ENCODE measurements at regions not wholly inside any gene's neighbourhood (a gene's known extent, or its start where the extent isn't known, plus 50 kb on each side); places are given as distances from the start of the nearest gene placed in this dataset.

DNA sequence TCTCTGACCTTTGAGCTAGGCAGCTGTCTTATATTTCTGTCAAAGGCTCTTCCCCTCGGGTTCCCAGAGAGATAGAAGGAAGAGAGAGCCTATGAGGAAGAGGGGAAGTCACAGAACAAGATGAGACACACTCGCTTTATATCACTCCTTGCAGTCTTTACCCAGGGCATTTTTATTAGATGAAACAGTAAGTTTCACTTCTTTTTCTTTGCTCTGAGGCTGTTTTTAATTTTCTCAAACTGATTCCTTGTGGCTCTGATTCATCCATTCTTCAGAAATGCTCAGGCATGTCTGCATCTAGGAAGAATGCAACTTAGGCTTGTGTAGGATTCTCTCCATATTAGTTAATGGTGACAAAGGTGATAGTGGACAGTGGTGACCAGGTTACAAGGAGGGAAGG is 132.9 kb upstream of the CHD1 start (continued):
- TF ChIP-seq, protein P1, sequence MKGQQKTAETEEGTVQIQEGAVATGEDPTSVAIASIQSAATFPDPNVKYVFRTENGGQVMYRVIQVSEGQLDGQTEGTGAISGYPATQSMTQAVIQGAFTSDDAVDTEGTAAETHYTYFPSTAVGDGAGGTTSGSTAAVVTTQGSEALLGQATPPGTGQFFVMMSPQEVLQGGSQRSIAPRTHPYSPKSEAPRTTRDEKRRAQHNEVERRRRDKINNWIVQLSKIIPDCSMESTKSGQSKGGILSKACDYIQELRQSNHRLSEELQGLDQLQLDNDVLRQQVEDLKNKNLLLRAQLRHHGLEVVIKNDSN (IDR thresholded peaks at IDR 0.05; ENCODE audit: borderline replicate concordance, low read depth): no peak

- H3K36me3 ChIP-seq (replicated peaks in 1 of 2; ENCODE audit: control insufficient read depth in 1 of 2, insufficient read depth in 2 of 2, low read length in 1 of 2): peaks cover 0 to 5% of the 10 kb centered on the region in 2 experiments
- H3K4me3 ChIP-seq (ENCODE audit: low read depth in 2 of 2, low read length in 1 of 2): peak overlapping the region in 1 of 2 experiments; percentile 50; a peak in 1 of 4 replicates
- peak overlapping the region; percentile 75 for H3K4me2 ChIP-seq
- H3K79me2 ChIP-seq (ENCODE audit: insufficient read depth): no peaks in the 10 kb centered on the region
- no peak for DNase-seq
- no peaks in the 10 kb centered on the region for H4K20me1 ChIP-seq (ENCODE audit: insufficient read depth)
- peaks cover 26% of the 10 kb centered on the region for H3F3A ChIP-seq (replicated peaks; ENCODE audit: insufficient read depth)
- H3K27me3 ChIP-seq (ENCODE audit: insufficient read depth): no peaks in the 10 kb centered on the region
- TF ChIP-seq TEAD4 (IDR thresholded peaks at IDR 0.05; ENCODE audit: borderline replicate concordance, insufficient read depth) (no peak), RAD21 (IDR thresholded peaks at IDR 0.05; ENCODE audit: low read length) (no peak)
- TF ChIP-seq, protein P2, sequence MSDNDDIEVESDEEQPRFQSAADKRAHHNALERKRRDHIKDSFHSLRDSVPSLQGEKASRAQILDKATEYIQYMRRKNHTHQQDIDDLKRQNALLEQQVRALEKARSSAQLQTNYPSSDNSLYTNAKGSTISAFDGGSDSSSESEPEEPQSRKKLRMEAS (IDR thresholded peaks at IDR 0.05; ENCODE audit: low read depth): 0 out of 2 replicates have a peak, but pooled peaks have one; percentile 10
- peaks cover 7 to 18% of the 10 kb centered on the region in 2 experiments for H3K4me1 ChIP-seq (ENCODE audit: control insufficient read depth in 1 of 2, insufficient read depth in 2 of 2, low read depth in 1 of 2, low read length in 1 of 2)
- peak overlapping the region; percentile 75 to 93 for H3K27ac ChIP-seq (ENCODE audit: low read depth in 2 of 2, low read length in 1 of 2)
- no peaks in the 10 kb centered on the region for H3K9me2 ChIP-seq
- peak overlapping the region; percentile 41 for H3K9ac ChIP-seq
- ChIA-PET CTCF (interaction anchor here (0.9 to 2.2 kb wide), 26 partner anchors 10 to 1831 kb away, joined by 3 to 16 read pairs (median 4); no protein-coding TSS in a partner anchor), POLR2A (no interaction called here)
- no peaks in the 10 kb centered on the region for H3K9me3 ChIP-seq
- 39% methylated on average over 2 of the region's 2 CpGs for WGBS (ENCODE audit: low lambda C conversion rate)
- peak overlapping the region; percentile 67 for H2AFZ ChIP-seq (ENCODE audit: low read depth)
These were observed 132.5 kb upstream of the CHD1 start for GRCh38 chr5:99061299-99061698.

DNA sequence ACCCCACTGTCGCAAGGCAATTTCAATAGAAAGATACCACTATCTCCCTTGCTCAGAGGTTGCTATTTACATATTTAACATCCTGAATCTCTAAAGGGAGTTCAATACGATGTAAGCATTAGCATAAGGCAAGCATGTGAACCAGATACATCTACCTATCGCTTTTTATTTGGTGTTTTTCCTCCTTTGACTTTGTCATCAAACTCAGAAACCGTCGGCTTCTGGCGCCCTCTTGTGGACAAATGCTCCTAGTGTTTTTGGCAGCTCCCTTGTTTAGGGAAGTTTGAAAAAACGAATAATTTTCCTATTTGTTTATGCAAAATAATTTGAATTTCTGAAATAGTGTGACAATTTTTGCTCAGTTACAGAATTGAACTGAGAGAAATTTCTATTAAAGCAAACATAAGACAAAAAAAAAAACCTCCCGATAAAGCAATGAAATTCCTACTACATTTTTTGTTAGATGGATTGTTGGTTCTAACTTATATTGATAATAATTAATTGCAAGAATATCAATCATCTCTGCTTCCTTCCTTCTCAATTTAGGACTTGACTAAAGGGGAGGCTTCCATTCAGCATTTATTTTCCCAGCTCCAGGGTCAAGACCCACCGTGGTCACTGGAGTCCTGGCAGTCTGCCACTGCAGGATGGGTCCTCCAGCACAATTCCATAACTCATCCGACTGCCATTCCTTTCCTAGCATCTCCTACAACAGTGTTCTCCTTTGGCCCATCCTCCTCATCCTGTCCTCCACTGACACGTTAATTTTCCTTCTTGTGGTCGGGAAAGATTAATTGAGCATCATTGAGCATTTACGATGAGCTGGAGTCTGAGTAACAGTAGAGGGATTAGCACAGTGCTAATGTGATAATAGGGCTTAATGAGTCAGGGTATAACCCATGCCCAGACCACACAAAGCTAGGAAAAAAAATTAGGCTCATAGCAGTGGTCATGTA is 131.8 kb upstream of the CHD1 start:
- Histone ChIP-seq H3K27me3 (ENCODE audit: insufficient read depth) (no peaks in the 10 kb centered on the region), H3K4me3 (ENCODE audit: low read depth in 2 of 2, low read length in 1 of 2) (peak overlapping the region; percentile 12 to 50; a peak in 3 of 4 replicates), H3K4me2 (peak overlapping the region; percentile 75), H3K9ac (peak overlapping the region; percentile 41), H2AFZ (ENCODE audit: low read depth) (peak overlapping the region; percentile 77), H4K20me1 (ENCODE audit: insufficient read depth) (no peaks in the 10 kb centered on the region), H3K9me2 (no peaks in the 10 kb centered on the region), H3K4me1 (ENCODE audit: control insufficient read depth in 1 of 2, insufficient read depth in 2 of 2, low read depth in 1 of 2, low read length in 1 of 2) (peaks cover 7 to 18% of the 10 kb centered on the region in 2 experiments), H3K9me3 (no peaks in the 10 kb centered on the region), H3K79me2 (ENCODE audit: insufficient read depth) (no peaks in the 10 kb centered on the region), H3K27ac (ENCODE audit: low read depth in 2 of 2, low read length in 1 of 2) (peak overlapping the region; percentile 75 to 93), H3K36me3 (replicated peaks in 1 of 2; ENCODE audit: control insufficient read depth in 1 of 2, insufficient read depth in 2 of 2, low read length in 1 of 2) (peaks cover 0 to 5% of the 10 kb centered on the region in 2 experiments), H3F3A (replicated peaks; ENCODE audit: insufficient read depth) (peaks cover 26% of the 10 kb centered on the region)
- ChIA-PET POLR2A (no interaction called here), CTCF (interaction anchor here (0.6 to 2.7 kb wide), 38 partner anchors 10 to 1830 kb away, joined by 3 to 16 read pairs (median 3); no protein-coding TSS in a partner anchor)
- peak; percentile 54 for DNase-seq
- WGBS (ENCODE audit: low lambda C conversion rate): 11% methylated on average over 13 of the region's 13 CpGs
- TF ChIP-seq TEAD4 (IDR thresholded peaks at IDR 0.05; ENCODE audit: borderline replicate concordance, insufficient read depth): no peak
- TF ChIP-seq POLR2AphosphoS5 (IDR thresholded peaks at IDR 0.05; ENCODE audit: low read depth, low read length): no peak
- TF ChIP-seq, protein P1 (IDR thresholded peaks at IDR 0.05; ENCODE audit: borderline replicate concordance, low read depth): no peak
- peak; percentile 62 for TF ChIP-seq SMC3 (IDR thresholded peaks at IDR 0.05; ENCODE audit: low read depth, low read length)
- peak; percentile 98 for TF ChIP-seq CTCF (IDR thresholded peaks at IDR 0.05)
- no peak for TF ChIP-seq RFX5 (IDR thresholded peaks at IDR 0.05; ENCODE audit: low read length)
- no peak for TF ChIP-seq FOXJ3 (CRISPR knock-in tag; IDR thresholded peaks at IDR 0.05)
- TF ChIP-seq FOXM1 (IDR thresholded peaks at IDR 0.05; ENCODE audit: low read depth): no peak
- no peak for TF ChIP-seq GABPA (IDR thresholded peaks at IDR 0.05; ENCODE audit: low read depth)
- TF ChIP-seq YY1 (IDR thresholded peaks at IDR 0.05; ENCODE audit: low read depth): no peak
- no peak for TF ChIP-seq MXI1 (IDR thresholded peaks at IDR 0.05; ENCODE audit: low read depth, low read length)
- TF ChIP-seq, protein P2 (IDR thresholded peaks at IDR 0.05; ENCODE audit: low read depth): no peak
- TF ChIP-seq RCOR1 (IDR thresholded peaks at IDR 0.05; ENCODE audit: low read length): no peak
- TF ChIP-seq, protein P3, sequence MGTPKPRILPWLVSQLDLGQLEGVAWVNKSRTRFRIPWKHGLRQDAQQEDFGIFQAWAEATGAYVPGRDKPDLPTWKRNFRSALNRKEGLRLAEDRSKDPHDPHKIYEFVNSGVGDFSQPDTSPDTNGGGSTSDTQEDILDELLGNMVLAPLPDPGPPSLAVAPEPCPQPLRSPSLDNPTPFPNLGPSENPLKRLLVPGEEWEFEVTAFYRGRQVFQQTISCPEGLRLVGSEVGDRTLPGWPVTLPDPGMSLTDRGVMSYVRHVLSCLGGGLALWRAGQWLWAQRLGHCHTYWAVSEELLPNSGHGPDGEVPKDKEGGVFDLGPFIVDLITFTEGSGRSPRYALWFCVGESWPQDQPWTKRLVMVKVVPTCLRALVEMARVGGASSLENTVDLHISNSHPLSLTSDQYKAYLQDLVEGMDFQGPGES (IDR thresholded peaks at IDR 0.05; ENCODE audit: low read depth, low read length): no peak
- TF ChIP-seq TCF12 (IDR thresholded peaks at IDR 0.05): 0 out of 2 replicates have a peak, but pooled peaks have one; percentile 6
- TF ChIP-seq CHD2 (IDR thresholded peaks at IDR 0.05; ENCODE audit: low read length, partially characterized antibody): no peak
- TF ChIP-seq ELF1 (IDR thresholded peaks at IDR 0.05): no peak
- TF ChIP-seq FOSL2 (IDR thresholded peaks at IDR 0.05; ENCODE audit: borderline replicate concordance, low read depth): peak; percentile 6; the same call in 1 of the 2 replicates

Measured in SK-N-SH (cell line).